GM12878 (cell line): ENCODE measurements at regions not wholly inside any gene's neighbourhood (a gene's known extent, or its start where the extent isn't known, plus 50 kb on each side); places are given as distances from the start of the nearest gene placed in this dataset.

ENCODE experiments used
- ATAC-seq: fragments of 200-7000 bp; cut with Tn5 transposase; 3 replicates; pipeline ENCODE4 v1.9.1; 2020; ENCODE audit warnings: mild to moderate bottlenecking, moderate library complexity
- BruUV-seq: library from RNA; stranded (reverse); fragments of 400-500 nt; replicated peaks from 2 replicates; lab custom pipeline; 2021; lab: Mats Ljungman, UMichigan
- CTCF ChIA-PET: fragments of 300-600 bp; sonication (Branson Sonifier 250); formaldehyde crosslinking; extraction: SDS; loops from one replicate; lab custom pipeline; 2021; ENCODE audit warnings: inconsistent platforms; lab: Yijun Ruan, JAX
- POLR2A ChIA-PET: fragments of 350-600 bp; formaldehyde crosslinking; extraction: SDS; loops from one replicate; lab custom pipeline; 2021; ENCODE audit warnings: inconsistent platforms; lab: Charles Lee
- RAD21 ChIA-PET: fragments of 300-600 bp; sonication (Branson Sonifier 250); formaldehyde crosslinking; loops from one replicate; lab custom pipeline; 2023; ENCODE audit warnings: antibody characterized with exemption; ENCODE audit not compliant: unreplicated experiment; lab: Charles Lee
- SMC1A ChIA-PET: fragments of 300-600 bp; sonication (Branson Sonifier 250); formaldehyde crosslinking; loops from one replicate; lab custom pipeline; 2023; ENCODE audit not compliant: unreplicated experiment, uncharacterized antibody; lab: Charles Lee
- DNase-seq: peaks from one replicate; pipeline ENCODE4 v3.0.0-alpha.2; 2011; ENCODE audit warnings: low read depth, low spot score
- FAIRE-seq: peaks from 3 replicates; lab custom pipeline; 2011; peaks lifted over from hg19 to GRCh38; lab: Jason Lieb, UNC
- H2AFZ ChIP-seq: 2 replicates; pipeline ENCODE4 v1.6.0; 2011; ENCODE audit warnings: low read depth, low read length, control low read depth; ENCODE audit not compliant: control insufficient read depth
- H3K27ac ChIP-seq: 2 replicates; pipeline ENCODE4 v1.5.1; 2011; ENCODE audit warnings: control low read depth; ENCODE audit not compliant: control insufficient read depth, insufficient read depth
- H3K27me3 ChIP-seq, 2 experiments: replicated peaks in 1 of 2; 2 replicates each; pipeline versions ENCODE4 v1.6.0 to v1.6.1; 2011; ENCODE audit warnings: low read length in 1 of 2; ENCODE audit not compliant: control insufficient read depth in 2 of 2, insufficient read depth in 2 of 2
- H3K36me3 ChIP-seq, 2 experiments: 2 replicates each; pipeline ENCODE4 v1.5.1; 2011; ENCODE audit warnings: low read length in 1 of 2; ENCODE audit not compliant: control insufficient read depth in 2 of 2, insufficient read depth in 2 of 2
- H3K4me1 ChIP-seq: 2 replicates; pipeline ENCODE4 v1.6.1; 2011; ENCODE audit warnings: mild to moderate bottlenecking, low read length, moderate library complexity, mixed read lengths; ENCODE audit not compliant: control insufficient read depth, insufficient read depth
- H3K4me2 ChIP-seq: 2 replicates; pipeline ENCODE4 v1.6.0; 2011; ENCODE audit warnings: control low read depth; ENCODE audit not compliant: control insufficient read depth, insufficient read depth
- H3K4me3 ChIP-seq: fragments of 200-600 bp; sonication (generic); 2 replicates; pipeline ENCODE4 v1.5.1; 2016
- H3K79me2 ChIP-seq: 2 replicates; pipeline ENCODE4 v1.6.0; 2011; ENCODE audit warnings: low read length; ENCODE audit not compliant: control insufficient read depth, insufficient read depth
- H3K9ac ChIP-seq: 2 replicates; pipeline ENCODE4 v1.8.0; 2011; ENCODE audit warnings: low read length, control low read depth, mixed read lengths; ENCODE audit not compliant: control insufficient read depth, insufficient read depth
- H3K9me3 ChIP-seq: replicated peaks from 3 replicates; pipeline ENCODE4 v1.5.1; 2011; ENCODE audit warnings: mild to moderate bottlenecking, low read length; ENCODE audit not compliant: control insufficient read depth, insufficient read depth
- H4K20me1 ChIP-seq: 2 replicates; pipeline ENCODE4 v1.6.0; 2011; ENCODE audit not compliant: control insufficient read depth, insufficient read depth
- CHD4 ChIP-seq: fragments of 200-600 bp; sonication (generic); IDR thresholded peaks from 2 replicates; pipeline ENCODE4 v1.6.1; 2016; ENCODE audit warnings: mild to moderate bottlenecking
- E2F4 ChIP-seq: IDR thresholded peaks from 2 replicates; pipeline ENCODE4 v1.6.1; 2012; ENCODE audit warnings: low read depth, low read length, improper control_type of control experiment
- IRF3 ChIP-seq: fragments of 450-650 bp; IDR thresholded peaks from 2 replicates; pipeline ENCODE4 v1.6.1; 2014; ENCODE audit warnings: mild to moderate bottlenecking
- IRF5 ChIP-seq: fragments of 450-650 bp; IDR thresholded peaks from 2 replicates; pipeline ENCODE4 v1.6.1; 2017; ENCODE audit warnings: borderline replicate concordance
- KDM1A ChIP-seq: fragments of 200-600 bp; sonication (generic); IDR thresholded peaks from 2 replicates; pipeline ENCODE4 v1.6.1; 2016; ENCODE audit warnings: borderline replicate concordance
- KLF5 ChIP-seq: fragments of 450-650 bp; IDR thresholded peaks from 2 replicates; pipeline ENCODE4 v1.6.1; 2014; ENCODE audit warnings: mild to moderate bottlenecking; ENCODE audit not compliant: partially characterized antibody
- MXI1 ChIP-seq: fragments of 150-350 bp; IDR thresholded peaks from 2 replicates; pipeline ENCODE4 v1.6.1; 2011; ENCODE audit warnings: low read depth, mild to moderate bottlenecking, inconsistent platforms, low read length, improper control_type of control experiment
- PAX5 ChIP-seq: IDR thresholded peaks from 2 replicates; pipeline ENCODE4 v1.6.1; 2011; ENCODE audit warnings: low read depth, low read length, borderline replicate concordance
- RAD51 ChIP-seq: fragments of 450-650 bp; IDR thresholded peaks from 2 replicates; pipeline ENCODE4 v1.6.1; 2016; ENCODE audit warnings: moderate library complexity, mild to moderate bottlenecking, inconsistent platforms
- SMAD1 ChIP-seq: fragments of 450-650 bp; IDR thresholded peaks from 2 replicates; pipeline ENCODE4 v1.6.1; 2018; ENCODE audit warnings: mild to moderate bottlenecking, low read depth; ENCODE audit not compliant: partially characterized antibody
- TCF7 ChIP-seq: IDR thresholded peaks from 2 replicates; pipeline ENCODE4 v1.6.1; 2014; ENCODE audit warnings: antibody characterized with exemption, borderline replicate concordance
- USF2 ChIP-seq: IDR thresholded peaks from 2 replicates; pipeline ENCODE4 v1.6.1; 2011; ENCODE audit warnings: low read depth, low read length, improper control_type of control experiment, borderline replicate concordance
- WGBS: methylation state at CpG from one replicate; pipeline ENCODE4 v1.1.6; 2016; ENCODE audit warnings: low lambda C conversion rate; ENCODE audit not compliant: insufficient replicate concordance, insufficient coverage; ENCODE audit errors: missing lambda C conversion rate; 5-methylcytosine and 5-hydroxymethylcytosine counted together
- in situ Hi-C: fragments of 300-500 bp; cut with MboI; formaldehyde crosslinking; loops from 9 replicates; pipeline ENCODE4 v1.14.3; 2018; ENCODE audit warnings: mixed read lengths
- intact Hi-C: fragments of 100-400 bp; cut with micrococcal nuclease; formaldehyde crosslinking; loops from one replicate; pipeline ENCODE4 v1.14.2; 2022; ENCODE audit not compliant: unreplicated experiment

GRCh38 chr7:85483177-85483576 lies 296.3 kb upstream of the SEMA3D start:
- ChIA-PET RAD21 (no interaction called here), CTCF (no interaction called here), POLR2A (no interaction called here), SMC1A (interaction anchor here (0.6 kb wide), 1 partner anchor 1819 kb away, joined by 3 read pairs; no protein-coding TSS in a partner anchor)
- in situ Hi-C loops, result no loop called here
- H4K20me1 ChIP-seq, result no peaks in the 10 kb centered on the region
- H3K27ac ChIP-seq, result no peak overlapping the region
- no peaks in the 10 kb centered on the region for H3K9me3 ChIP-seq
- intact Hi-C loops, result no loop called here
- H3K79me2 ChIP-seq, result no peaks in the 10 kb centered on the region
- H3K27me3 ChIP-seq, result no peaks in the 10 kb centered on the region
- H3K4me1 ChIP-seq, result no peaks in the 10 kb centered on the region
- H3K9ac ChIP-seq, result no peak overlapping the region
- DNase-seq (no peak), FAIRE-seq (no peak), ATAC-seq (no peak)
- H3K4me3 ChIP-seq, result no peak overlapping the region
- TF ChIP-seq PAX5 (no peak), USF2 (no peak), CHD4 (no peak), TCF7 (no peak), MXI1 (no peak), IRF5 (no peak), IRF3 (no peak), KDM1A (no peak), E2F4 (no peak), SMAD1 (no peak), KLF5 (no peak), RAD51 (no peak)
- no TSS peak for BruUV-seq
- H2AFZ ChIP-seq, result no peak overlapping the region
- no peak overlapping the region for H3K4me2 ChIP-seq
- 0% methylated on average over 1 of the region's 1 CpG for WGBS
- H3K36me3 ChIP-seq, result no peaks in the 10 kb centered on the region
